ENCODE measurements at regions not wholly inside any gene's neighbourhood (a gene's known extent, or its start where the extent isn't known, plus 50 kb on each side); places are given as distances from the start of the nearest gene placed in this dataset.

GRCh38 chr9:23426144-23426543 lies 399.9 kb downstream of the ELAVL2 start:
- no peak overlapping the region for H3K27ac ChIP-seq (ENCODE audit: low read depth, low read length, poor library complexity, severe bottlenecking)
- no peaks in the 10 kb centered on the region for H3K36me3 ChIP-seq (ENCODE audit: insufficient read depth, low read length)
- no TSS peak for BruUV-seq (replicated peaks)
- H3K9me3 ChIP-seq (ENCODE audit: low read length): no peaks in the 10 kb centered on the region
- intact Hi-C loops (cut with micrococcal nuclease; ENCODE audit: unreplicated experiment): no loop called here
- H3K79me2 ChIP-seq (ENCODE audit: insufficient read depth, low read depth, low read length): no peaks in the 10 kb centered on the region
- H3K4me1 ChIP-seq (ENCODE audit: insufficient read depth, low read length, poor library complexity, severe bottlenecking): no peaks in the 10 kb centered on the region
- CTCF ChIA-PET (ENCODE audit: unreplicated experiment): no interaction called here
- no peak overlapping the region for H3K4me2 ChIP-seq (ENCODE audit: low read length)
- no peaks in the 10 kb centered on the region for H4K20me1 ChIP-seq (ENCODE audit: insufficient read depth, low read length)
- TF ChIP-seq EZH2phosphoT487 (IDR thresholded peaks at IDR 0.05; ENCODE audit: borderline replicate concordance, low read depth, low read length) (no peak), CTCF (conservative IDR thresholded peaks at IDR 0.05; ENCODE audit: low read length) (no peak)
- H2AFZ ChIP-seq (ENCODE audit: low read length): no peak overlapping the region
- no peak for DNase-seq (ENCODE audit: low spot score)
- H3K9me2 ChIP-seq (ENCODE audit: insufficient read depth, low read length): no peaks in the 10 kb centered on the region
- no peak overlapping the region for H3K4me3 ChIP-seq (ENCODE audit: low read depth, low read length, poor library complexity, severe bottlenecking)
- POLR2A ChIA-PET: interaction anchor here (0.5 to 0.6 kb wide), 2 partner anchors 133 to 158 kb away, joined by 3 to 4 read pairs; no protein-coding TSS in a partner anchor

GRCh38 chr9:23431459-23431858 lies 394.6 kb downstream of the ELAVL2 start:
- H3K79me2 ChIP-seq (ENCODE audit: insufficient read depth, low read depth, low read length): no peaks in the 10 kb centered on the region
- no peaks in the 10 kb centered on the region for H3K9me3 ChIP-seq (ENCODE audit: low read length)
- H3K9me2 ChIP-seq (ENCODE audit: insufficient read depth, low read length): no peaks in the 10 kb centered on the region
- H3K27ac ChIP-seq (ENCODE audit: low read depth, low read length, poor library complexity, severe bottlenecking): no peak overlapping the region
- H3K4me1 ChIP-seq (ENCODE audit: insufficient read depth, low read length, poor library complexity, severe bottlenecking): no peaks in the 10 kb centered on the region
- no peaks in the 10 kb centered on the region for H4K20me1 ChIP-seq (ENCODE audit: insufficient read depth, low read length)
- TF ChIP-seq EZH2phosphoT487 (IDR thresholded peaks at IDR 0.05; ENCODE audit: borderline replicate concordance, low read depth, low read length): no peak
- TF ChIP-seq CTCF (conservative IDR thresholded peaks at IDR 0.05; ENCODE audit: low read length): no peak
- POLR2A ChIA-PET: no interaction called here
- CTCF ChIA-PET (ENCODE audit: unreplicated experiment): no interaction called here
- DNase-seq (ENCODE audit: low spot score): no peak
- no peak overlapping the region for H2AFZ ChIP-seq (ENCODE audit: low read length)
- intact Hi-C loops (cut with micrococcal nuclease; ENCODE audit: unreplicated experiment): no loop called here
- BruUV-seq (replicated peaks): no TSS peak
- H3K4me3 ChIP-seq (ENCODE audit: low read depth, low read length, poor library complexity, severe bottlenecking): no peak overlapping the region
- no peaks in the 10 kb centered on the region for H3K36me3 ChIP-seq (ENCODE audit: insufficient read depth, low read length)
- no peak overlapping the region for H3K4me2 ChIP-seq (ENCODE audit: low read length)

GRCh38 chr9:23434654-23435053 lies 391.4 kb downstream of the ELAVL2 start:
- BruUV-seq (replicated peaks): no TSS peak
- CTCF ChIA-PET (ENCODE audit: unreplicated experiment): no interaction called here

More at GRCh38 chr9:23434654-23435053, 391.4 kb downstream of the ELAVL2 start:
- intact Hi-C loops (cut with micrococcal nuclease; ENCODE audit: unreplicated experiment): no loop called here
- DNase-seq (ENCODE audit: low spot score): no peak
- Histone ChIP-seq H3K36me3 (ENCODE audit: insufficient read depth, low read length) (no peaks in the 10 kb centered on the region), H3K4me3 (ENCODE audit: low read depth, low read length, poor library complexity, severe bottlenecking) (no peak overlapping the region), H2AFZ (ENCODE audit: low read length) (no peak overlapping the region), H3K4me1 (ENCODE audit: insufficient read depth, low read length, poor library complexity, severe bottlenecking) (no peaks in the 10 kb centered on the region), H3K27ac (ENCODE audit: low read depth, low read length, poor library complexity, severe bottlenecking) (no peak overlapping the region), H4K20me1 (ENCODE audit: insufficient read depth, low read length) (no peaks in the 10 kb centered on the region), H3K79me2 (ENCODE audit: insufficient read depth, low read depth, low read length) (no peaks in the 10 kb centered on the region), H3K9me3 (ENCODE audit: low read length) (no peaks in the 10 kb centered on the region), H3K4me2 (ENCODE audit: low read length) (no peak overlapping the region), H3K9me2 (ENCODE audit: insufficient read depth, low read length) (no peaks in the 10 kb centered on the region)
- no peak for TF ChIP-seq EZH2phosphoT487 (IDR thresholded peaks at IDR 0.05; ENCODE audit: borderline replicate concordance, low read depth, low read length)
- TF ChIP-seq CTCF (conservative IDR thresholded peaks at IDR 0.05; ENCODE audit: low read length): no peak
- POLR2A ChIA-PET: no interaction called here

All from OCI-LY7 (cell line).